Thyroid gland (tissue), 4 donors: ENCODE measurements at regions not wholly inside any gene's neighbourhood (a gene's known extent, or its start where the extent isn't known, plus 50 kb on each side); places are given as distances from the start of the nearest gene placed in this dataset.

Source experiments
- POLR2A ChIP-seq, 2 donors: fragments of 450-650 bp; IDR thresholded peaks; one replicate each; pipeline ENCODE4 v1.6.1; 2017; ENCODE audit warnings: antibody characterized with exemption in 2 of 2, mild to moderate bottlenecking in 2 of 2, moderate library complexity in 1 of 2
- TF ChIP-seq, protein P1 (sequence below), 6 experiments: fragments of 200-600 bp in 3 of 6; fragments of 450-650 bp in 3 of 6; sonication (generic) in 3 of 6; IDR thresholded peaks; one replicate each; pipeline ENCODE4 v1.5.1; 2016 to 2019; ENCODE audit warnings: antibody characterized with exemption in 6 of 6, mild to moderate bottlenecking in 2 of 6, inconsistent platforms in 1 of 6, moderate library complexity in 1 of 6

DNA sequence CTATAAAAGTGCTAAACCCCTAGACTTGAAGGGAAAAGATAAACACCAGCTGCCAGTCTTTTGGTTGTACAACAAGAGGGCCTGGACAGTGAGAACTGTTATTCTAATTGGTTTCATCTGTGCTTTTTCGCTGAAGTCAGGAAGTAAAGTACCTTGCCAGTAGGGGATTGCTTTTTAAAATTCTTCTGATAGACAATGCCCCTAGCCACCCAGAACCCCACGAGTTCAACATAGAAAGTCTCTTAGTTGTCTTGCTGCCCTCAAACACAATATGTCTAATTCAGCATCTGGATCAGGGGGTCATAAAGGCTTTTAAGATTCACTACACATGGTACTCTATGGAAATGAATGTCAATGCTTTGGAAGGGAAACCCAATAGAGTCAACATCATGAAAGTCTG, 289.2 kb downstream of the TBX15 start:
- TF ChIP-seq, protein P1, sequence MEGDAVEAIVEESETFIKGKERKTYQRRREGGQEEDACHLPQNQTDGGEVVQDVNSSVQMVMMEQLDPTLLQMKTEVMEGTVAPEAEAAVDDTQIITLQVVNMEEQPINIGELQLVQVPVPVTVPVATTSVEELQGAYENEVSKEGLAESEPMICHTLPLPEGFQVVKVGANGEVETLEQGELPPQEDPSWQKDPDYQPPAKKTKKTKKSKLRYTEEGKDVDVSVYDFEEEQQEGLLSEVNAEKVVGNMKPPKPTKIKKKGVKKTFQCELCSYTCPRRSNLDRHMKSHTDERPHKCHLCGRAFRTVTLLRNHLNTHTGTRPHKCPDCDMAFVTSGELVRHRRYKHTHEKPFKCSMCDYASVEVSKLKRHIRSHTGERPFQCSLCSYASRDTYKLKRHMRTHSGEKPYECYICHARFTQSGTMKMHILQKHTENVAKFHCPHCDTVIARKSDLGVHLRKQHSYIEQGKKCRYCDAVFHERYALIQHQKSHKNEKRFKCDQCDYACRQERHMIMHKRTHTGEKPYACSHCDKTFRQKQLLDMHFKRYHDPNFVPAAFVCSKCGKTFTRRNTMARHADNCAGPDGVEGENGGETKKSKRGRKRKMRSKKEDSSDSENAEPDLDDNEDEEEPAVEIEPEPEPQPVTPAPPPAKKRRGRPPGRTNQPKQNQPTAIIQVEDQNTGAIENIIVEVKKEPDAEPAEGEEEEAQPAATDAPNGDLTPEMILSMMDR (IDR thresholded peaks at IDR 0.05): no peak
- no peak for TF ChIP-seq POLR2A (IDR thresholded peaks at IDR 0.05)
